SJCRH30 (cell line): ENCODE measurements at regions not wholly inside any gene's neighbourhood (a gene's known extent, or its start where the extent isn't known, plus 50 kb on each side); places are given as distances from the start of the nearest gene placed in this dataset.

Experiments
- DNase-seq, 2 experiments: peaks; one replicate each; pipeline ENCODE4 v3.0.0-alpha.2; 2015 to 2020
- H3K27ac ChIP-seq: fragments of 250-450 bp; sonication (Bioruptor Pico); 2 replicates; pipeline ENCODE4 v1.5.1; 2020; ENCODE audit warnings: mild to moderate bottlenecking, moderate library complexity
- H3K27me3 ChIP-seq: fragments of 250-450 bp; sonication (Bioruptor Pico); 2 replicates; pipeline ENCODE4 v1.5.1; 2020; ENCODE audit warnings: mild to moderate bottlenecking, moderate library complexity
- H3K36me3 ChIP-seq: fragments of 250-450 bp; sonication (Bioruptor Pico); 2 replicates; pipeline ENCODE4 v1.5.1; 2020; ENCODE audit warnings: mild to moderate bottlenecking, moderate library complexity
- H3K4me1 ChIP-seq: fragments of 250-450 bp; sonication (Bioruptor Pico); 2 replicates; pipeline ENCODE4 v1.5.1; 2020; ENCODE audit warnings: mild to moderate bottlenecking, moderate library complexity
- H3K4me3 ChIP-seq: fragments of 250-450 bp; sonication (Bioruptor Pico); 2 replicates; pipeline ENCODE4 v1.5.1; 2020; ENCODE audit warnings: mild to moderate bottlenecking, moderate library complexity
- H3K9me3 ChIP-seq: fragments of 250-450 bp; sonication (Bioruptor Pico); replicated peaks from 2 replicates; pipeline ENCODE4 v1.5.1; 2020; ENCODE audit warnings: mild to moderate bottlenecking, moderate library complexity

- no peak for DNase-seq
- Histone ChIP-seq H3K9me3 (no peaks in the 10 kb centered on the region), H3K4me1 (no peaks in the 10 kb centered on the region), H3K36me3 (no peaks in the 10 kb centered on the region), H3K27me3 (peaks cover 7% of the 10 kb centered on the region; the same call in 1 of the 2 replicates), H3K27ac (no peak overlapping the region), H3K4me3 (no peak overlapping the region)
Observed at GRCh38 chr4:13881892-13882291, 254.4 kb upstream of the BOD1L1 start.

DNA sequence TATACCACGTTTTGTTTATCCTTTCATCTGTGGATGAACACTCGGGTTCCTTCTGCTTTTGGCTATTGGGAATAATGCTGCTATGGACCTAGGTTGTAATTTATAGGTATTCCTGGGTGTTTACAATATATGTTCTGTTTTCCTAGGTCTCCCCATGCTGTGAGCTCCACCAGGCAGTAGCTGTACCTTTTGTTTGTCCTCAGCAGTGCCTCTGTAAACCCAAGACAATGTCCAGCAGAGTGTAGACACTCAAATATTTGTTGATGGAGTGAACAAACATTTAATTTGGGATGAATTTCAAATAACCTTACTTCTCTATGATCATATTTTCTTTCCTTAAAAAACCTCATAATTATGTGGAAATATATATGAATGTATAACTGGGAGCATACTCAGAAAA lies 259.5 kb upstream of the BOD1L1 start:
- H3K27me3 ChIP-seq = no peaks in the 10 kb centered on the region
- no peaks in the 10 kb centered on the region for H3K9me3 ChIP-seq
- H3K4me3 ChIP-seq = no peak overlapping the region
- H3K27ac ChIP-seq = no peak overlapping the region
- no peaks in the 10 kb centered on the region for H3K4me1 ChIP-seq
- no peaks in the 10 kb centered on the region for H3K36me3 ChIP-seq
- no peak for DNase-seq

DNA sequence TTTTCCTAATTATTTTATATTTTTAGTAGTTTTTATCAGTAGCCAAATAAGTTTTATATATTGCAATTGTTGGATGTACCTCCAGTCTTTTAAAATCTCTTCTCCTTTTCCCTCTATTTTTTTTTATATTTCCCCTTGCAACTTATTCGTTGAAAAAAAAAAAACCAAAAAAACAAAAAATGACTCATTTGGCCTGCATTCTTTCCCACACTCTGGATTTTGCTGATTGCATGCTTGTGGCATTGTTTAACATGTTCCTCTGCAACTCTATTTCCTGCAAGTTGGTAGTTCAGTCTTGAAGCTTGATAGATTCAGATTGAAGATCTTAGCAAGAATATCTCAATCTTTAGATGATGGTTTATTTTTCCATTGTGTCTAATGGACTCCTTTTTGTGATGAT lies 260.6 kb upstream of the BOD1L1 start:
- DNase-seq = no peak
- Histone ChIP-seq H3K36me3 (no peaks in the 10 kb centered on the region), H3K27ac (no peak overlapping the region), H3K4me1 (no peaks in the 10 kb centered on the region), H3K27me3 (no peaks in the 10 kb centered on the region), H3K9me3 (no peaks in the 10 kb centered on the region), H3K4me3 (no peak overlapping the region)

DNA sequence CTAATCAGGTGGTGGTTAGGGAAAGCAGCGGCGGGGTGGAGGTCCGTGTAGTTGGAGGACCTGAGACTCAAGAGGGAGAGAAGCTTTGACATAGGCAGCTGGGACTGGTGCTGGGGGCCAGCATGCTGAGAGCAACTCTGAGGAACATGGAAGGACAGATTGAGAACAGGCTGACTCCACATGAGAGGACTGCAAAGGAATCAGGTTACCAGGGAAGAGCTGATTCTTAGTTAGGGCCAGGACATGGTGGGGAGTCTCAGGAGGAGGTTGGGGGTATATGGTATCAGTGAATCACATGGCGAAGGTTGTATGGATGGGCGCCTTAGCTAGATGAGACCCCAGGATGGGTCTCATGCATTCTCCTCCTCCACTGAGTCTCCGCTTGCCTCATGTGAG lies 264.0 kb upstream of the BOD1L1 start:
- Histone ChIP-seq H3K27me3 (no peaks in the 10 kb centered on the region), H3K9me3 (no peaks in the 10 kb centered on the region), H3K4me1 (no peaks in the 10 kb centered on the region), H3K4me3 (no peak overlapping the region), H3K36me3 (no peaks in the 10 kb centered on the region), H3K27ac (no peak overlapping the region)
- DNase-seq = no peak

DNA sequence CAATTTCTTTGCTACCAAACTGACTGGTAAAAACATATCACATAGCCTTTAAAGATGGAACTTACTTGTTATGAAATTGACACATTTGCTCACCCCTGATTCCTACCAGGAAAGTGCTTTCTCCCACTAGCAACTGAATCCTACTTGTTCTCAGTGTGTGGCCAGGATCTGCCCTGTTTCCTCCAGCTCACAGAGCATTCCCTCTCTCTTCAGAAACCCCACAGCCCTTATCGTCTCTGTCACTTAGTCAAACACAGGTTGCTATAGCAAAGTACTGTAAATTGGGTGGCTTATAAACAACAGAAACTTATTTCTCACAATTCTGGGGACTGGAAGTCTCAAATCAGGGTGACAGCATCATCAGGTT lies 265.2 kb upstream of the BOD1L1 start:
- Histone ChIP-seq H3K36me3 (no peaks in the 10 kb centered on the region), H3K27me3 (no peaks in the 10 kb centered on the region), H3K9me3 (no peaks in the 10 kb centered on the region), H3K4me3 (no peak overlapping the region), H3K4me1 (no peaks in the 10 kb centered on the region), H3K27ac (no peak overlapping the region)
- no peak for DNase-seq

DNA sequence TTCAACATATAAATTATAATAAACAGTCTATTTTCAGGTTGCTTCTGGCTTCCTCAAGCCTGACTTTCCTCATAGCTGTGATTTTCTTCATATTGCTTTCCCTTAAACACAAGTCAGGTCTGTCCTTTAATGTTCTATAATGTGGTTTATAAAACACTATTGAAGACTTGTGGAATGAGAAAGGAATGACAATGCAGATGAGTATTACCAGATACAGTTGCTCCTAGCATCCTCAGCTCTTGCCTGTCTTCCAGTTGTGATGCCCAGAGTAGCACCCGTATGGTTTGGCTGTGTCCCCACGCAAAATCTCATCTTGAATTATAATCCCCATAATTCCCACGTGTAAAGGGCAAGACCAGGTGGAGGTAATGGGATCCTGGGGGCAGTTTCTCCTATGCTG lies 265.7 kb upstream of the BOD1L1 start:
- no peaks in the 10 kb centered on the region for H3K9me3 ChIP-seq
- DNase-seq = no peak
- H3K27ac ChIP-seq = no peak overlapping the region
- no peaks in the 10 kb centered on the region for H3K4me1 ChIP-seq
- no peak overlapping the region for H3K4me3 ChIP-seq
- H3K27me3 ChIP-seq = no peaks in the 10 kb centered on the region
- no peaks in the 10 kb centered on the region for H3K36me3 ChIP-seq

DNA sequence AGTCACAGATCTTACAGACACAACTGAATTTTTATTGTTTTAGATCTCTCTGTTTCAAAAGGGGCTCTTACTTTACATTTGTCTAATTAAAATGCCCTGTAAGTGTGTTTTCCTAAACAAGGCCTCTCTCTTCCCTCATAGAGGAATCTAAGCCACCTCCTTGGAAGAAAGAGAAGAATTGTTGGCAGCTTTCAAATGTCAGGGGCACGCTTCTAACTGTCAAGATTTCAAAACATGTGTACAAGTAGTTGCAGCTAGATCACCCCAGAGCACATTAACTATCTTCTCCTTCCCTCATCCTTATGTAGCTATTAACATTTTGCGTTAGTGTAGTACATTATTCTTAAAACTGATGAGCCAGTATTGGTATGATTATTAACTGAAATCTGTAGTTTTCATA lies 266.5 kb upstream of the BOD1L1 start:
- no peak overlapping the region for H3K4me3 ChIP-seq
- no peak for DNase-seq
- H3K9me3 ChIP-seq = no peaks in the 10 kb centered on the region
- H3K4me1 ChIP-seq = no peaks in the 10 kb centered on the region
- H3K27ac ChIP-seq = no peak overlapping the region
- no peaks in the 10 kb centered on the region for H3K27me3 ChIP-seq
- H3K36me3 ChIP-seq = no peaks in the 10 kb centered on the region

- Histone ChIP-seq H3K27ac (no peak overlapping the region), H3K4me1 (no peaks in the 10 kb centered on the region), H3K4me3 (no peak overlapping the region), H3K27me3 (peaks cover 7% of the 10 kb centered on the region), H3K36me3 (no peaks in the 10 kb centered on the region), H3K9me3 (no peaks in the 10 kb centered on the region)
- no peak for DNase-seq
Observed at GRCh38 chr4:13900780-13901179, 273.3 kb upstream of the BOD1L1 start.

DNA sequence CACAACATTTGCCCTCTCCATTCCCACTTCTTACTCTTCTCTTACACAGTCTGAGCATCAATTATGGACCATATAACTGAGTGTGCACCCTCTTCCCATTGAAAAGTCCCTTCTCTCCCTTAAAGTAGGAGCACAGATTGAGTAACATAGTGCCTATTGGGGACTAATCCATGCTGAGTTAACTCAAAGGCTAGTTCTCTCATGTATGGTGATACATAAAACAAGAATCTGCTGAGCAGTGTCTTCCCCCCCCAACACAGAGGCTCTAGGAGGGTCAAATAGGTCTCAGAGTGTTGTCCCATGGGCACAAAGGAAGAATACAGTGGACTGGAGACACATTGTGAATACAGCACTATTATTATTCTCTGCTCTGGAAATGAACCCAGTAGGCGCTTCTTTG lies 274.6 kb upstream of the BOD1L1 start:
- DNase-seq = no peak
- H3K36me3 ChIP-seq = no peaks in the 10 kb centered on the region

DNA sequence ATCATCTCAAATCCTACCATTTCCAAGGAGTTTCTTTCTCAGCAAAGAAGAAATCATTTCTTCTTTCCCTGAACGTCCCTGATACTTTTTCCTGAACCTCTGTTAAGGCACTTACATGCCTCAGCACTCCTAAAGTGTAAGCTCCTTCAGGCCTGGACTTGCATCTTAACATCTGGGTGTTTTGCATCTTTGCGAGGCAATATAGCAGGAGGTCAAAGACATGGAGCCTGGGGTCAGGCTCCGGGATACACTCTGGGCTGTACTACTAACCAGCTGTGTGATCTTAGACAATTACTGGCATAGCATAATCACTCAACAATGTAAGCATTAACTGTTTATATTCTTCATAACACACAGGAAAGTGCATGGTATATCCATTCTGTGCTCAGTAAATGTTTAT lies 275.5 kb upstream of the BOD1L1 start:
- Histone ChIP-seq H3K27me3 (peaks cover 7% of the 10 kb centered on the region), H3K9me3 (no peaks in the 10 kb centered on the region), H3K36me3 (no peaks in the 10 kb centered on the region), H3K27ac (no peak overlapping the region), H3K4me3 (no peak overlapping the region), H3K4me1 (no peaks in the 10 kb centered on the region)
- no peak for DNase-seq

More for the DNA sequence above, 274.6 kb upstream of the BOD1L1 start:
- peaks cover 7% of the 10 kb centered on the region for H3K27me3 ChIP-seq
- H3K27ac ChIP-seq = no peak overlapping the region
- no peaks in the 10 kb centered on the region for H3K9me3 ChIP-seq
- H3K4me1 ChIP-seq = no peaks in the 10 kb centered on the region
- H3K4me3 ChIP-seq = no peak overlapping the region

DNA sequence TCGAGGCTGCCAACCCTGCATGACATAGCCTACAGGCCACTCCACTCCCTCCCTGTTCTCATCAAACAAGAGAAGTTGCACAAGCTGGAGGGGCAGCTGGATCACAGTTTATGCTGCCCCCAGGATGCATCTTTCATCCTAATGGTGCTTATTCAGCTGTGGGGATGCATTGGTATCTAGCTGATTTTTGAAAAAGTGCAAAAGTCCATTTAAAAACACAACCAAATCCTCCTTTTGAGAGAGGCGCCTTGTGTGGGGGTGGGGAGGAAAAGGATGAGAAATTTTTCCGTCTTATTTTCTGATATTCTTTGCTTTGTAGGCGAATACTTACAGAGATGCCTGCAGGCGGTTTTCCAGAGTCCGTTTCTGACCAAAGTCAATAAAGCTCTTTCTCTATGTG lies 276.4 kb upstream of the BOD1L1 start:
- no peak for DNase-seq
- no peak overlapping the region for H3K27ac ChIP-seq
- peaks cover 7% of the 10 kb centered on the region for H3K27me3 ChIP-seq
- H3K4me1 ChIP-seq = no peaks in the 10 kb centered on the region
- no peaks in the 10 kb centered on the region for H3K9me3 ChIP-seq
- no peaks in the 10 kb centered on the region for H3K36me3 ChIP-seq
- H3K4me3 ChIP-seq = no peak overlapping the region

DNA sequence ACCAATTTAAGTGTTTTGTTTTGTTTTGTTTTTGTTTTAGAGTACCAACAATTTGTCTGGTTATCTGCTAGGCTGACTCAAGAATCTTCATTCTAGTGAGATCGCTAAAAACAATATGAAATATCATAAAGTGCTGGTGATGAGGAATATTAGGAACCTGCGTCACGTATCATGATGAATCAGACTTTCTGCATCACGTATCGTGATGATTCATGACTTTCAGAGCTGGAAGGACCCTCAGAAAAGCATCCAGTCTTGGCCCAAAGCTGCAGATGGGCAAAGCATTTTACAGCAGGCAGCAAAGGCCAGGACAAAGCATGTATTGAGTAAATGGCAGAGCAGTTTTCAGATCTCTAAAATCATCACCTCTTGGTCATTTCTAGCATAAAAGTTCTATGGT lies 278.0 kb upstream of the BOD1L1 start:
- Histone ChIP-seq H3K4me3 (no peak overlapping the region), H3K27ac (no peak overlapping the region), H3K36me3 (no peaks in the 10 kb centered on the region), H3K4me1 (no peaks in the 10 kb centered on the region), H3K27me3 (peaks cover 7% of the 10 kb centered on the region), H3K9me3 (no peaks in the 10 kb centered on the region)
- no peak for DNase-seq

GRCh38 chr4:13906727-13907126 lies 279.2 kb upstream of the BOD1L1 start:
- no peaks in the 10 kb centered on the region for H3K4me1 ChIP-seq
- peaks cover 7% of the 10 kb centered on the region for H3K27me3 ChIP-seq
- no peak overlapping the region for H3K4me3 ChIP-seq
- no peaks in the 10 kb centered on the region for H3K9me3 ChIP-seq
- no peaks in the 10 kb centered on the region for H3K36me3 ChIP-seq
- no peak for DNase-seq
- H3K27ac ChIP-seq = no peak overlapping the region

DNA sequence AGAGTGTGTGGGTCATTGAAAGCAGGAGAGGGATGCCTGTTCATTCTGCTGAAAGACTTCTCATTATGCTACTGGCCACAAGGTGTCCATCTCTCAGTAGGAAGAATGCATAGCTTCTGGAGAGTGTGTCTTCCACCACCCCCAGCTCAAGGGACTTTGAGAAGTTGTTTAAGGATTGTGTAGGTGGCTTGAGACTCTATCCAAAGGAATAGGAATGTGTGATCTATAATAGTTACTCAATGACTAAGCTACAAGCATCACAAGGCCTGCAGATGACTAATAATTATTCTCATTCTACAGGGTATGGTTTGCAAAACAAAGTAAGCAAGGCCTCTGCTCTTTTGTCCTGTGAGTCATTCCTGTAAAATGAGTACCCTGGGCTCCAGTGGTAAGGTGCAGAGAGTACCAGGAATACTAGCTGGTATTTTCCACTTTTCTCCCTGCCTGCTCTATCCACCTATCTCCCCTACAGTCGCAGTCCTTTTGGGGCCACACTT lies 279.8 kb upstream of the BOD1L1 start:
- H3K9me3 ChIP-seq = no peaks in the 10 kb centered on the region
- H3K27me3 ChIP-seq = peaks cover 7% of the 10 kb centered on the region
- DNase-seq = no peak
- no peaks in the 10 kb centered on the region for H3K4me1 ChIP-seq
- no peaks in the 10 kb centered on the region for H3K36me3 ChIP-seq
- H3K4me3 ChIP-seq = no peak overlapping the region
- no peak overlapping the region for H3K27ac ChIP-seq

- H3K27me3 ChIP-seq = peaks cover 7% of the 10 kb centered on the region
- no peak overlapping the region for H3K27ac ChIP-seq
- H3K36me3 ChIP-seq = no peaks in the 10 kb centered on the region
- H3K4me3 ChIP-seq = no peak overlapping the region
- H3K9me3 ChIP-seq = no peaks in the 10 kb centered on the region
- DNase-seq = no peak
- no peaks in the 10 kb centered on the region for H3K4me1 ChIP-seq
Observed at GRCh38 chr4:13908455-13908854, 280.9 kb upstream of the BOD1L1 start.

- DNase-seq = no peak
- H3K4me1 ChIP-seq = no peaks in the 10 kb centered on the region
Observed at GRCh38 chr4:13910556-13910955, 283.0 kb upstream of the BOD1L1 start.

GRCh38 chr4:13911256-13911655 lies 283.7 kb upstream of the BOD1L1 start:
- Histone ChIP-seq H3K4me3 (no peak overlapping the region), H3K27me3 (no peaks in the 10 kb centered on the region), H3K4me1 (no peaks in the 10 kb centered on the region), H3K9me3 (no peaks in the 10 kb centered on the region), H3K36me3 (no peaks in the 10 kb centered on the region), H3K27ac (no peak overlapping the region)
- no peak for DNase-seq

More at GRCh38 chr4:13910556-13910955, 283.0 kb upstream of the BOD1L1 start:
- no peaks in the 10 kb centered on the region for H3K36me3 ChIP-seq
- no peaks in the 10 kb centered on the region for H3K9me3 ChIP-seq
- no peak overlapping the region for H3K27ac ChIP-seq
- H3K4me3 ChIP-seq = no peak overlapping the region
- H3K27me3 ChIP-seq = no peaks in the 10 kb centered on the region
